Chondrocyte (in vitro differentiated cells): ENCODE measurements at regions not wholly inside any gene's neighbourhood (a gene's known extent, or its start where the extent isn't known, plus 50 kb on each side); places are given as distances from the start of the nearest gene placed in this dataset.

Source experiments
- DNase-seq: peaks from one replicate; pipeline ENCODE4 v3.0.0; 2021; ENCODE audit warnings: mixed read lengths, low spot score
- H3K27ac Mint-ChIP-seq: one replicate; pipeline ENCODE4 v1.8.0; 2021; ENCODE audit warnings: mild to moderate bottlenecking, moderate library complexity, mixed read lengths; ENCODE audit not compliant: unreplicated experiment
- H3K27me3 Mint-ChIP-seq: 2 replicates; pipeline ENCODE4 v1.8.0; 2021; ENCODE audit warnings: low read depth, mixed read lengths
- H3K36me3 Mint-ChIP-seq: 2 replicates; pipeline ENCODE4 v1.8.0; 2021; ENCODE audit warnings: low read depth, mixed read lengths
- H3K4me1 Mint-ChIP-seq: 2 replicates; pipeline ENCODE4 v1.8.0; 2021; ENCODE audit warnings: low read depth, mild to moderate bottlenecking, mixed read lengths
- H3K4me3 Mint-ChIP-seq: one replicate; pipeline ENCODE4 v1.8.0; 2021; ENCODE audit warnings: mild to moderate bottlenecking, moderate library complexity, mixed read lengths; ENCODE audit not compliant: unreplicated experiment
- H3K9me3 Mint-ChIP-seq: 2 replicates; pipeline ENCODE4 v1.8.0; 2021; ENCODE audit warnings: low read depth, mixed read lengths
- TF ChIP-seq, protein P1 (sequence below): fragments of 200-600 bp; sonication (generic); IDR thresholded peaks from 2 replicates; pipeline ENCODE4 v1.5.0; 2021; ENCODE audit warnings: antibody characterized with exemption, mild to moderate bottlenecking, moderate library complexity

DNA sequence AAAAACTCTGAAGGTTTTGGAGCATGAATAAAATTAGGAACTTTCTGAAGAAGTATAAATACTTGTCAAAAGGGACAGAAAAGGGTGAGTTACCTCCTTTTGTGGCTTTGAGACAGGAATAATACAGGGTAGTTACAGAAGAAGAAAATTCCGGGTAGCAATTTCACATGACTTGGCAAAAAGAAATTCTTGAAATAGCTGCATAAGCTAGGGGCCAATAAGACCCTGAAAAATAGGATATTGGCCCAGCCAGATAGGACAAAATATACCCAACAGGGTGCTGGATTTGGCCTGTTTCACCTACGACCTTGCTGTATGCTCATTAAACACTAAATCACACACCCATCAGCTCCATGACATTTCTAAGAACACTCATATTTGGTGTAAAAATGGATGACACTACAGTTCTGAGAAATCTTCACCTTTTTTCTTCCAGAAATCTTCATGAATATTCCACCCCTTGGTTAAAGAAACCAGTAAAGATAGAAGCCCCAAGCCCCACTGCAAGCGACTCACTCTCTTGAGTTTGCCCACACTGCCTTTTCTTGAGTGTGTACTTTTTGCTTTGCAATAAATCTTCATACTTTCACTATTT, 362.7 kb downstream of the SEMA3D start:
- TF ChIP-seq, protein P1, sequence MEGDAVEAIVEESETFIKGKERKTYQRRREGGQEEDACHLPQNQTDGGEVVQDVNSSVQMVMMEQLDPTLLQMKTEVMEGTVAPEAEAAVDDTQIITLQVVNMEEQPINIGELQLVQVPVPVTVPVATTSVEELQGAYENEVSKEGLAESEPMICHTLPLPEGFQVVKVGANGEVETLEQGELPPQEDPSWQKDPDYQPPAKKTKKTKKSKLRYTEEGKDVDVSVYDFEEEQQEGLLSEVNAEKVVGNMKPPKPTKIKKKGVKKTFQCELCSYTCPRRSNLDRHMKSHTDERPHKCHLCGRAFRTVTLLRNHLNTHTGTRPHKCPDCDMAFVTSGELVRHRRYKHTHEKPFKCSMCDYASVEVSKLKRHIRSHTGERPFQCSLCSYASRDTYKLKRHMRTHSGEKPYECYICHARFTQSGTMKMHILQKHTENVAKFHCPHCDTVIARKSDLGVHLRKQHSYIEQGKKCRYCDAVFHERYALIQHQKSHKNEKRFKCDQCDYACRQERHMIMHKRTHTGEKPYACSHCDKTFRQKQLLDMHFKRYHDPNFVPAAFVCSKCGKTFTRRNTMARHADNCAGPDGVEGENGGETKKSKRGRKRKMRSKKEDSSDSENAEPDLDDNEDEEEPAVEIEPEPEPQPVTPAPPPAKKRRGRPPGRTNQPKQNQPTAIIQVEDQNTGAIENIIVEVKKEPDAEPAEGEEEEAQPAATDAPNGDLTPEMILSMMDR: no peak
- DNase-seq: no peak
- no peaks in the 10 kb centered on the region for H3K27me3 Mint-ChIP-seq
- H3K36me3 Mint-ChIP-seq: no peaks in the 10 kb centered on the region
- H3K27ac Mint-ChIP-seq: no peak overlapping the region
- no peaks in the 10 kb centered on the region for H3K4me1 Mint-ChIP-seq
- no peaks in the 10 kb centered on the region for H3K9me3 Mint-ChIP-seq
- no peak overlapping the region for H3K4me3 Mint-ChIP-seq

DNA sequence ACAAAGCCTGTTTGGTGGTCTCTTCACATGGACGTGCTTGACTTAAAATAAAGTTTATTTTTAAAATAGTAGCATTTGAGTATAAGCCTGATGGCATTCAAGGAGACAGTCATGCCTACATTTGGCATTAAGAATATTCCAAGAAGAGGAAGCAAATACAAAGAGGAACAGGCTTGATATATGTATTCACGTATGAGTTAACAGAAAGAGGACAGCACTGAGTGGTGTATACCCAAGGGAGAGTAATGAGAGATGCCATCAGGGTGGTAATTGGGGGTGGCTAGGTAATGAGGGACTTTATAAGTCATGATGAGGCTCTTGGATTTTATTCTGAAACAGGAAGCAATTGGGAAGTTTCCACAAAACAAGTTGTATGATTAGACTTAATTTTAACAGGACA, 363.3 kb downstream of the SEMA3D start:
- H3K4me1 Mint-ChIP-seq: no peaks in the 10 kb centered on the region
- H3K27ac Mint-ChIP-seq: no peak overlapping the region
- DNase-seq: no peak
- H3K4me3 Mint-ChIP-seq: no peak overlapping the region
- TF ChIP-seq, protein P1: no peak
- H3K9me3 Mint-ChIP-seq: no peaks in the 10 kb centered on the region
- H3K27me3 Mint-ChIP-seq: no peaks in the 10 kb centered on the region
- H3K36me3 Mint-ChIP-seq: no peaks in the 10 kb centered on the region

DNA sequence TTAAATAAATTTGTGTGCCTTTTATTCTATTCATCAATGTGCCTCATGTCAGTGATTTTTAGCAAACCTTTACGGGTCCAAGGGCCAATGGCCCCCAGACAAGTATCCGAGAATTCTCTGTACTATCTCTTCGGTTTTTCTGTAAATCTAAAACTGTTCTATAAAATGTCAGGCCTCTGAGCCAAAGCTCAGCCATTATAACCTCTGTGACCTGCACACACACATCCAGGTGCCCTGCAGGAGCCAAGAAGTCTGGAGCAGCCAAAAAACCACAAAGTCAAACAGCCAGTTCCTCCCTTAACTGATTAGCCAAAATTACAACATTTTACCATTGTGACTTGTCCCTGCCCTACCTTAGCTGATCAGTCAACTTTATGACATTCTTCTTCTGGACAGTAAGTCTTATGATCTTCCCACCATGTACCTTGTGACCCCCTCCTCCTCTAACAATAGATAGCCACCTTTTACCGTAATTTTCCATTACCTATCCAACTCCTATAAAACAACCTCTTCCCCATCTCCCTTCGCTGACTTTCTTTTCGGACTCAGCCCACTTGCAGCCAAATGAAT, 363.8 kb downstream of the SEMA3D start:
- H3K4me1 Mint-ChIP-seq: no peaks in the 10 kb centered on the region
- no peak overlapping the region for H3K4me3 Mint-ChIP-seq
- TF ChIP-seq, protein P1: no peak
- H3K9me3 Mint-ChIP-seq: no peaks in the 10 kb centered on the region
- no peaks in the 10 kb centered on the region for H3K27me3 Mint-ChIP-seq
- no peak overlapping the region for H3K27ac Mint-ChIP-seq
- H3K36me3 Mint-ChIP-seq: no peaks in the 10 kb centered on the region
- DNase-seq: no peak

DNA sequence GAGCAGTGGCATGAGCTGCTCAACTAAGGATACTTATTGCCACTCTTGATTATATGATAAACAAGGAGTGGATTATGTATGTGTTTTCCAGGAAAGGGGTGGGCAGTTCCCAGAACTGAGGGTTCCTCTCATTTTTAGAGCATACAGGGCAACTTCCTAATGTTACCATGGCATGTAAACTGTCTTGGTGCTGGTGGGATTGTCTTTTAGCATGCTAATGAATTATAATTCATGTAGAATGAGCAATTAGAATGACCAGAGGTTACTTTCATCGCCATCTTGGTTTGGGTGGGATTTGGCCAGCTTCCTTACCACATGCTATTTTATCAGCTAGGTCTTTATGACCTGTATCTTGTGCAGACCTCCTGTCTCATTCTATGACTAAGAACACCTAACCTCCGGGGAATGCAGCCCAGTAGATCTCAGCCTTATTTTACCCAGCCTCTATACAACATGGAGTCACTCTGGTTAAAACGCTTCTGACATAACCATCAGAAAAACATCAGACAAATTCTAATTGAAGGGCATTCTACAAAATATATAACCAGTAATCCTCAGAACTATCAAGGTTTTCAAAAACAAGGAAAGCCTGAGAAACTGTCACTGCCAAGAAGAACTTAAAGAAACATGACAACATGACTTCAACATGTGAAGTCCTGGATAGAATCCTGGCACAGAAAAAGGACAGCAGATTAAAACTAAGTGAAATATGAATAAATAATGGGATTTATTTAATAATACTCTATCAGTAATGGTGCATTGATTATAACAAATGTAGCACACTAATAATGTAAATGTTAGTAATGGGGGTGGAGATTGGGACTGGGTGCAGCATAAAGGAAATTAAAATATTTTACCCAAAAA, 365.0 kb downstream of the SEMA3D start:
- H3K4me1 Mint-ChIP-seq: no peaks in the 10 kb centered on the region
- H3K27ac Mint-ChIP-seq: no peak overlapping the region
- H3K36me3 Mint-ChIP-seq: no peaks in the 10 kb centered on the region
- no peak overlapping the region for H3K4me3 Mint-ChIP-seq
- DNase-seq: no peak
- TF ChIP-seq, protein P1: no peak
- no peaks in the 10 kb centered on the region for H3K9me3 Mint-ChIP-seq
- H3K27me3 Mint-ChIP-seq: no peaks in the 10 kb centered on the region

DNA sequence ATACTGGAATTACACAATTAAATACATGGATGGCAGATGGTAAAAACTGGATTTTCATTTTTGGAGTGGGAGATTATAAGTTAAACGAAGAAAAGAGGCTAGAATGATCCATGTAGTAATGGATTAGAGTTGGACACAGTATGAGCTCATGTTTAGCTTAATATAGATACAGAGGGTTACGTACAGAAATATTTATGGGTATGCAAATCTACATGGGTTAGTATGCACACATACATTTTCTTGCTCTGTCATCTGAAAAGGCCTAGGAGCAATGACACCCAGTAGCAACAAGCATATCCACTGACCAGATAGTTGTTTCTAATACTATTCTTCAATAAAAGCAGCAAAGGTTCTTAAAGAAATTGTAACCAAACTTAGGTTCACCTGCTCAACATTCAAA, 366.4 kb downstream of the SEMA3D start:
- TF ChIP-seq, protein P1: no peak
- Mint-ChIP-seq H3K27me3 (no peaks in the 10 kb centered on the region), H3K9me3 (no peaks in the 10 kb centered on the region), H3K27ac (no peak overlapping the region), H3K4me1 (no peaks in the 10 kb centered on the region), H3K4me3 (no peak overlapping the region), H3K36me3 (no peaks in the 10 kb centered on the region)
- DNase-seq: no peak
